K562 (cell line): ENCODE measurements at regions not wholly inside any gene's neighbourhood (a gene's known extent, or its start where the extent isn't known, plus 50 kb on each side); places are given as distances from the start of the nearest gene placed in this dataset.

Experiments
- ATAC-seq: fragments of 200-7000 bp; cut with Tn5 transposase; 3 replicates; pipeline ENCODE4 v1.9.1; 2020; ENCODE audit warnings: moderate library complexity
- BruUV-seq: library from RNA; stranded (reverse); fragments of 400-500 nt; replicated peaks from 2 replicates; lab custom pipeline; 2021; lab: Mats Ljungman, UMichigan
- CTCF ChIA-PET: fragments of 300-600 bp; formaldehyde crosslinking; extraction: SDS; loops from one replicate; lab custom pipeline; 2021; ENCODE audit warnings: low intra/inter-chr PET ratio; lab: Yijun Ruan, JAX
- POLR2A ChIA-PET: fragments of 300-600, 350-650 bp; sonication (Branson Sonifier 250); formaldehyde crosslinking; extraction: SDS; loops from one replicate; lab custom pipeline; 2021; ENCODE audit warnings: antibody characterized with exemption, inconsistent platforms; lab: Yijun Ruan, JAX
- DNase-seq, 4 experiments: peaks; one replicate each; pipeline versions ENCODE4 v3.0.0 to v3.0.0-alpha.2; 2011 to 2018; ENCODE audit warnings: low spot score in 3 of 4, mixed read lengths in 3 of 4; ENCODE audit errors: extremely low read depth in 1 of 4
- FAIRE-seq: peaks from 2 replicates; lab custom pipeline; 2011; peaks lifted over from hg19 to GRCh38; lab: Jason Lieb, UNC
- H2AFZ ChIP-seq: 2 replicates; pipeline ENCODE4 v1.6.0; 2011; ENCODE audit warnings: low read depth, low read length, control low read depth, inconsistent platforms
- H3K27ac ChIP-seq: fragments of 200-600 bp; 3 replicates; pipeline ENCODE4 v1.8.0; 2011; ENCODE audit warnings: low read depth, mild to moderate bottlenecking, control low read depth, inconsistent platforms, low read length, moderate library complexity, mixed read lengths; ENCODE audit errors: extremely low read depth
- H3K27me3 ChIP-seq, 2 experiments: fragments of 300-600 bp in 1 of 2; 2 replicates in 1 of 2; 3 replicates in 1 of 2; pipeline versions ENCODE4 v1.6.0 to v1.8.0; 2011; ENCODE audit warnings: inconsistent platforms in 2 of 2, low read length in 2 of 2, mild to moderate bottlenecking in 1 of 2, mixed read lengths in 1 of 2, moderate library complexity in 1 of 2; ENCODE audit not compliant: control insufficient read depth in 2 of 2, insufficient read depth in 2 of 2
- H3K36me3 ChIP-seq: fragments of 300-600 bp; 3 replicates; pipeline ENCODE4 v1.8.0; 2011; ENCODE audit warnings: mild to moderate bottlenecking, low read length, inconsistent platforms; ENCODE audit not compliant: control insufficient read depth, insufficient read depth
- H3K4me1 ChIP-seq, 2 experiments: fragments of 200-600 bp in 1 of 2; replicated peaks in 1 of 2; 2 replicates in 1 of 2; 3 replicates in 1 of 2; pipeline versions ENCODE4 v1.5.1 to v1.8.0; 2011; ENCODE audit warnings: inconsistent platforms in 2 of 2, low read length in 2 of 2, mild to moderate bottlenecking in 1 of 2, mixed read lengths in 1 of 2, moderate library complexity in 1 of 2; ENCODE audit not compliant: control insufficient read depth in 2 of 2, insufficient read depth in 2 of 2
- H3K4me2 ChIP-seq: 2 replicates; pipeline ENCODE4 v1.6.1; 2011; ENCODE audit warnings: low read length, control low read depth, inconsistent platforms, mixed read lengths; ENCODE audit not compliant: insufficient read depth
- H3K4me3 ChIP-seq: fragments of 200-600 bp; sonication (generic), shearing (Covaris generic); 2 replicates; pipeline ENCODE4 v1.5.1; 2016; ENCODE audit warnings: control low read depth, inconsistent platforms
- H3K79me2 ChIP-seq: fragments of 200-600 bp; 3 replicates; pipeline ENCODE4 v1.8.0; 2011; ENCODE audit warnings: low read length, inconsistent platforms; ENCODE audit not compliant: control insufficient read depth, insufficient read depth
- H3K9ac ChIP-seq, 2 experiments: 2 replicates each; pipeline versions ENCODE4 v1.6.0 to v1.6.1; 2011; ENCODE audit warnings: low read depth in 2 of 2, low read length in 2 of 2, control low read depth in 1 of 2, inconsistent platforms in 1 of 2, mild to moderate bottlenecking in 1 of 2, mixed read lengths in 1 of 2; ENCODE audit not compliant: insufficient read depth in 1 of 2
- H3K9me1 ChIP-seq: one replicate; pipeline ENCODE4 v1.6.0; 2011; ENCODE audit warnings: inconsistent platforms, mild to moderate bottlenecking, low read length, moderate library complexity; ENCODE audit not compliant: control insufficient read depth, insufficient read depth
- H3K9me3 ChIP-seq: replicated peaks from 2 replicates; pipeline ENCODE4 v1.5.1; 2011; ENCODE audit warnings: low read depth, low read length, inconsistent platforms; ENCODE audit not compliant: control insufficient read depth, insufficient read depth
- H4K20me1 ChIP-seq: replicated peaks from 2 replicates; pipeline ENCODE4 v1.6.1; 2011; ENCODE audit warnings: low read length, inconsistent platforms, mixed read lengths; ENCODE audit not compliant: control insufficient read depth, insufficient read depth
- CC2D1A ChIP-seq: fragments of 450-650 bp; IDR thresholded peaks from 2 replicates; pipeline ENCODE4 v1.6.1; 2017; ENCODE audit warnings: mild to moderate bottlenecking
- DNMT1 ChIP-seq: fragments of 450-650 bp; IDR thresholded peaks from 2 replicates; pipeline ENCODE4 v1.6.1; 2016; ENCODE audit warnings: antibody characterized with exemption, mild to moderate bottlenecking
- FIP1L1 ChIP-seq: fragments of 200-400 bp; formaldehyde crosslinking; IDR thresholded peaks from 2 replicates; pipeline ENCODE4 v1.6.1; 2018; ENCODE audit warnings: mild to moderate bottlenecking, low read depth, low read length; ENCODE audit not compliant: poor library complexity, severe bottlenecking
- HMG20A ChIP-seq: fragments of 450-650 bp; formaldehyde crosslinking; conservative IDR thresholded peaks from 2 replicates; pipeline ENCODE4 v1.4.0; 2020; ENCODE audit warnings: mild to moderate bottlenecking, mixed read lengths
- KDM2B ChIP-seq: fragments of 250-450 bp; sonication (Bioruptor Pico); IDR thresholded peaks from 2 replicates; pipeline ENCODE4 v1.8.0; 2021; ENCODE audit warnings: mild to moderate bottlenecking, moderate library complexity
- LEF1 ChIP-seq: fragments of 450-650 bp; IDR thresholded peaks from 2 replicates; pipeline ENCODE4 v1.6.1; 2016; ENCODE audit warnings: mild to moderate bottlenecking
- MCM5 ChIP-seq: fragments of 450-650 bp; IDR thresholded peaks from 2 replicates; pipeline ENCODE4 v1.6.1; 2016; ENCODE audit warnings: low read depth
- NFE2L1 ChIP-seq: fragments of 450-650 bp; IDR thresholded peaks from 2 replicates; pipeline ENCODE4 v1.6.1; 2016; ENCODE audit warnings: missing genetic modification characterization, low read depth, mild to moderate bottlenecking, missing compliant biosample characterization, moderate library complexity, borderline replicate concordance
- PHF20 ChIP-seq: fragments of 450-650 bp; IDR thresholded peaks from 2 replicates; pipeline ENCODE4 v1.6.1; 2018; ENCODE audit not compliant: partially characterized antibody
- POLR2AphosphoS2 ChIP-seq: IDR thresholded peaks from 2 replicates; pipeline ENCODE4 v1.6.1; 2012; ENCODE audit warnings: low read length, improper control_type of control experiment
- POLR2G ChIP-seq: fragments of 200-400 bp; formaldehyde crosslinking; IDR thresholded peaks from 2 replicates; pipeline ENCODE4 v1.6.1; 2017; ENCODE audit warnings: low read depth, mild to moderate bottlenecking, antibody characterized with exemption, low read length, moderate library complexity
- SNRNP70 ChIP-seq: fragments of 200-400 bp; formaldehyde crosslinking; optimal IDR thresholded peaks from 2 replicates; pipeline ENCODE3; 2017; ENCODE audit warnings: low read depth, low read length
- ZKSCAN1 ChIP-seq: fragments of 150-350 bp; IDR thresholded peaks from 2 replicates; pipeline ENCODE4 v1.6.1; 2016; ENCODE audit warnings: low read depth, low read length
- ZNF165 ChIP-seq: fragments of 250-450 bp; sonication (Bioruptor Pico); IDR thresholded peaks from 2 replicates; pipeline ENCODE4 v1.4.0; 2020; ENCODE audit warnings: borderline replicate concordance
- ZNF584 ChIP-seq: fragments of 200-800 bp; sonication (Bioruptor generic); IDR thresholded peaks from 2 replicates; pipeline ENCODE4 v1.6.1; 2016; ENCODE audit warnings: low read depth, mild to moderate bottlenecking, missing genetic modification characterization, missing compliant biosample characterization
- ZNF830 ChIP-seq: fragments of 250-450 bp; sonication (Bioruptor Pico); IDR thresholded peaks from 2 replicates; pipeline ENCODE4 v1.5.0; 2021; ENCODE audit warnings: mild to moderate bottlenecking
- WGBS: fragments of 100-300 bp; shearing (Covaris generic); methylation state at CpG from one replicate; pipeline ENCODE4 v1.1.6; 2016; ENCODE audit warnings: low coverage, mixed read lengths; ENCODE audit not compliant: insufficient coverage; ENCODE audit errors: missing lambda C conversion rate; 5-methylcytosine and 5-hydroxymethylcytosine counted together
- in situ Hi-C: fragments of 300-500 bp; cut with MboI; formaldehyde crosslinking; loops from 4 replicates; pipeline ENCODE4 v1.15.0; 2018; ENCODE audit warnings: inconsistent platforms, mixed read lengths
- intact Hi-C: fragments of 100-400 bp; cut with micrococcal nuclease; formaldehyde crosslinking; loops from 2 replicates; pipeline ENCODE4 v1.14.2; 2022
- TF ChIP-seq, protein P1 (sequence below): fragments of 250-450 bp; sonication (Bioruptor Pico); IDR thresholded peaks from 2 replicates; pipeline ENCODE4 v1.8.0; 2022; ENCODE audit warnings: inconsistent platforms, mild to moderate bottlenecking, moderate library complexity, borderline replicate concordance
- TF ChIP-seq, protein P2 (sequence below): sonication (generic); formaldehyde crosslinking; IDR thresholded peaks from 2 replicates; pipeline ENCODE4 v1.8.0; 2022; ENCODE audit warnings: mild to moderate bottlenecking, missing genetic modification reagents
- TF ChIP-seq, protein P3 (sequence below): fragments of 450-650 bp; IDR thresholded peaks from 2 replicates; pipeline ENCODE4 v1.7.1; 2018; ENCODE audit warnings: mild to moderate bottlenecking, low read depth; ENCODE audit not compliant: partially characterized antibody

DNA sequence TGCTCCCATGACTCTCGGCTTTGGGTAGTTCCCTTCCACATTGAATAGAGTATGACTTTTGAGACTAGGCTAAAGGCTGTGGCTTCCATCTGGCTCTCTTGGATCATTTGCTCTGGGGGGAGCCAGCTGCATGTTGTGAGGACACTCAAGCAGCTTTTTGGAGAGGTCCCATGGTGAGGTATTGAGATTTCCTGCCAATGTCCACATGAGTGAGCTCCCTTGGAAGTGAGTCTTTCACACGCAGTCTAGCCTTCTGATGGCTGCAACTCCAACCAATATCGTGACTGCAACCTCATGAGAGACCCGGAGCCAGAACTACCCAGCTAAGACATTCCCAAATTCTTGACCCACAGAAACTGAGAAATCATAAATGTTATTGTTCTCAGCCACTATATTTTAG is 127.7 kb upstream of the KAZN start:
- Histone ChIP-seq H3K27me3 (no peaks in the 10 kb centered on the region; a peak in 1 of 5 replicates), H2AFZ (no peak overlapping the region), H3K4me3 (no peak overlapping the region), H3K27ac (no peak overlapping the region), H3K9ac (no peak overlapping the region), H3K9me3 (no peaks in the 10 kb centered on the region), H3K4me1 (peaks cover 0 to 3% of the 10 kb centered on the region in 2 experiments; a peak in 1 of 5 replicates), H3K9me1 (no peaks in the 10 kb centered on the region), H3K36me3 (no peaks in the 10 kb centered on the region), H3K4me2 (no peak overlapping the region), H4K20me1 (no peaks in the 10 kb centered on the region), H3K79me2 (no peaks in the 10 kb centered on the region)
- no TSS peak for BruUV-seq
- 32% methylated on average over 4 of the region's 4 CpGs for WGBS
- ATAC-seq, result no peak
- in situ Hi-C loops (no loop called here), intact Hi-C loops (no loop called here)
- POLR2A ChIA-PET, result no interaction called here
- TF ChIP-seq LEF1 (no peak), PHF20 (no peak), DNMT1 (no peak), ZKSCAN1 (no peak), FIP1L1 (no peak), ZNF584 (CRISPR knock-in tag) (no peak), CC2D1A (no peak), MCM5 (no peak), POLR2AphosphoS2 (no peak), KDM2B (CRISPR knock-in tag) (no peak), HMG20A (CRISPR knock-in tag) (no peak), SNRNP70 (no peak), ZNF830 (CRISPR knock-in tag) (no peak), NFE2L1 (no peak), POLR2G (no peak), ZNF165 (no peak)
- TF ChIP-seq, protein P1, sequence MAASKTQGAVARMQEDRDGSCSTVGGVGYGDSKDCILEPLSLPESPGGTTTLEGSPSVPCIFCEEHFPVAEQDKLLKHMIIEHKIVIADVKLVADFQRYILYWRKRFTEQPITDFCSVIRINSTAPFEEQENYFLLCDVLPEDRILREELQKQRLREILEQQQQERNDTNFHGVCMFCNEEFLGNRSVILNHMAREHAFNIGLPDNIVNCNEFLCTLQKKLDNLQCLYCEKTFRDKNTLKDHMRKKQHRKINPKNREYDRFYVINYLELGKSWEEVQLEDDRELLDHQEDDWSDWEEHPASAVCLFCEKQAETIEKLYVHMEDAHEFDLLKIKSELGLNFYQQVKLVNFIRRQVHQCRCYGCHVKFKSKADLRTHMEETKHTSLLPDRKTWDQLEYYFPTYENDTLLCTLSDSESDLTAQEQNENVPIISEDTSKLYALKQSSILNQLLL, result no peak
- TF ChIP-seq, protein P2, sequence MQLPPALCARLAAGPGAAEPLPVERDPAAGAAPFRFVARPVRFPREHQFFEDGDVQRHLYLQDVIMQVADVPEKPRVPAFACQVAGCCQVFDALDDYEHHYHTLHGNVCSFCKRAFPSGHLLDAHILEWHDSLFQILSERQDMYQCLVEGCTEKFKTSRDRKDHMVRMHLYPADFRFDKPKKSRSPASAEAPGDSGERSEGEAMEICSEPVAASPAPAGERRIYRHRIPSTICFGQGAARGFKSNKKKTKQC (CRISPR knock-in tag), result no peak
- TF ChIP-seq, protein P3, sequence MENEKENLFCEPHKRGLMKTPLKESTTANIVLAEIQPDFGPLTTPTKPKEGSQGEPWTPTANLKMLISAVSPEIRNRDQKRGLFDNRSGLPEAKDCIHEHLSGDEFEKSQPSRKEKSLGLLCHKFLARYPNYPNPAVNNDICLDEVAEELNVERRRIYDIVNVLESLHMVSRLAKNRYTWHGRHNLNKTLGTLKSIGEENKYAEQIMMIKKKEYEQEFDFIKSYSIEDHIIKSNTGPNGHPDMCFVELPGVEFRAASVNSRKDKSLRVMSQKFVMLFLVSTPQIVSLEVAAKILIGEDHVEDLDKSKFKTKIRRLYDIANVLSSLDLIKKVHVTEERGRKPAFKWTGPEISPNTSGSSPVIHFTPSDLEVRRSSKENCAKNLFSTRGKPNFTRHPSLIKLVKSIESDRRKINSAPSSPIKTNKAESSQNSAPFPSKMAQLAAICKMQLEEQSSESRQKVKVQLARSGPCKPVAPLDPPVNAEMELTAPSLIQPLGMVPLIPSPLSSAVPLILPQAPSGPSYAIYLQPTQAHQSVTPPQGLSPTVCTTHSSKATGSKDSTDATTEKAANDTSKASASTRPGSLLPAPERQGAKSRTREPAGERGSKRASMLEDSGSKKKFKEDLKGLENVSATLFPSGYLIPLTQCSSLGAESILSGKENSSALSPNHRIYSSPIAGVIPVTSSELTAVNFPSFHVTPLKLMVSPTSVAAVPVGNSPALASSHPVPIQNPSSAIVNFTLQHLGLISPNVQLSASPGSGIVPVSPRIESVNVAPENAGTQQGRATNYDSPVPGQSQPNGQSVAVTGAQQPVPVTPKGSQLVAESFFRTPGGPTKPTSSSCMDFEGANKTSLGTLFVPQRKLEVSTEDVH, result no peak
- DNase-seq, result no peak
- FAIRE-seq, result no peak
- CTCF ChIA-PET, result no interaction called here
